Stimulated activated naive CD4-positive, alpha-beta T cell (primary cell): ENCODE measurements at regions not wholly inside any gene's neighbourhood (a gene's known extent, or its start where the extent isn't known, plus 50 kb on each side); places are given as distances from the start of the nearest gene placed in this dataset.
"Not testable (repeated sequence)": the region's sequence is repeated elsewhere in the genome, so short reads cannot be mapped to it uniquely, and the experiment has no call there.

Experiments
- DNase-seq, 6 experiments: peaks; one replicate each; lab custom pipeline; 2025; lab: John Stamatoyannopoulos, UW

GRCh38 chr6:66258731-66259487 is 551.9 kb upstream of the EYS start:
- DNase-seq = not testable (repeated sequence)

GRCh38 chr6:66245231-66245630 is 538.2 kb upstream of the EYS start:
- DNase-seq = no peak

- no peak for DNase-seq
Observed at GRCh38 chr6:66238851-66239250, 531.8 kb upstream of the EYS start.

GRCh38 chr6:66232890-66233289 is 525.9 kb upstream of the EYS start:
- DNase-seq = no peak

GRCh38 chr6:66230591-66230990 is 523.6 kb upstream of the EYS start:
- no peak for DNase-seq

- no peak for DNase-seq
Observed at GRCh38 chr6:66226109-66226508, 519.1 kb upstream of the EYS start.

GRCh38 chr6:66210964-66211363 is 503.9 kb upstream of the EYS start:
- no peak for DNase-seq

- DNase-seq = no peak
Observed at GRCh38 chr6:66200390-66200789, 493.4 kb upstream of the EYS start.

- no peak for DNase-seq
Observed at GRCh38 chr6:66199171-66199570, 492.1 kb upstream of the EYS start.

- DNase-seq = no peak
Observed at GRCh38 chr6:66198062-66198624, 491.1 kb upstream of the EYS start.

GRCh38 chr6:66190858-66191257 is 483.8 kb upstream of the EYS start:
- DNase-seq = no peak

- no peak for DNase-seq
Observed at GRCh38 chr6:66189915-66190314, 482.9 kb upstream of the EYS start.

GRCh38 chr6:66186756-66187155 is 479.7 kb upstream of the EYS start:
- no peak for DNase-seq

- DNase-seq = no peak
Observed at GRCh38 chr6:66184091-66184490, 477.1 kb upstream of the EYS start.

GRCh38 chr6:66179361-66179760 is 472.3 kb upstream of the EYS start:
- DNase-seq = no peak

GRCh38 chr6:66173587-66173986 is 466.6 kb upstream of the EYS start:
- no peak for DNase-seq

- DNase-seq = not testable (repeated sequence)
Observed at GRCh38 chr6:66166713-66167112, 459.7 kb upstream of the EYS start.

- no peak for DNase-seq
Observed at GRCh38 chr6:66161546-66162108, 454.6 kb upstream of the EYS start.

GRCh38 chr6:66159937-66160336 is 452.9 kb upstream of the EYS start:
- no peak for DNase-seq

- DNase-seq = no peak
Observed at GRCh38 chr6:66153247-66153646, 446.2 kb upstream of the EYS start.

GRCh38 chr6:66149132-66149531 is 442.1 kb upstream of the EYS start:
- DNase-seq = no peak

GRCh38 chr6:66145867-66146266 is 438.8 kb upstream of the EYS start:
- DNase-seq = no peak

GRCh38 chr6:66134021-66134420 is 427.0 kb upstream of the EYS start:
- DNase-seq = no peak

GRCh38 chr6:66128656-66129055 is 421.6 kb upstream of the EYS start:
- no peak for DNase-seq
